Vagina (tissue), 2 donors: ENCODE measurements at regions not wholly inside any gene's neighbourhood (a gene's known extent, or its start where the extent isn't known, plus 50 kb on each side); places are given as distances from the start of the nearest gene placed in this dataset.

Source experiments
- CTCF ChIP-seq, 3 experiments: fragments of 450-650 bp in 2 of 3; fragments of 200-600 bp in 1 of 3; sonication (generic) in 1 of 3; IDR thresholded peaks; one replicate each; pipeline ENCODE4 v1.5.1; 2017 to 2019; ENCODE audit warnings: antibody characterized with exemption in 3 of 3, mild to moderate bottlenecking in 2 of 3, moderate library complexity in 2 of 3
- POLR2A ChIP-seq, 2 donors: fragments of 450-650 bp; IDR thresholded peaks; one replicate each; pipeline ENCODE4 v1.6.1; 2017; ENCODE audit warnings: antibody characterized with exemption in 2 of 2, mild to moderate bottlenecking in 2 of 2, moderate library complexity in 2 of 2
- POLR2AphosphoS5 ChIP-seq, 2 donors: sonication (generic); formaldehyde crosslinking; IDR thresholded peaks; one replicate each; pipeline ENCODE4 v1.9.0; 2017; ENCODE audit warnings: antibody characterized with exemption in 2 of 2, mild to moderate bottlenecking in 2 of 2, low read depth in 1 of 2; ENCODE audit not compliant: insufficient read depth in 1 of 2

DNA sequence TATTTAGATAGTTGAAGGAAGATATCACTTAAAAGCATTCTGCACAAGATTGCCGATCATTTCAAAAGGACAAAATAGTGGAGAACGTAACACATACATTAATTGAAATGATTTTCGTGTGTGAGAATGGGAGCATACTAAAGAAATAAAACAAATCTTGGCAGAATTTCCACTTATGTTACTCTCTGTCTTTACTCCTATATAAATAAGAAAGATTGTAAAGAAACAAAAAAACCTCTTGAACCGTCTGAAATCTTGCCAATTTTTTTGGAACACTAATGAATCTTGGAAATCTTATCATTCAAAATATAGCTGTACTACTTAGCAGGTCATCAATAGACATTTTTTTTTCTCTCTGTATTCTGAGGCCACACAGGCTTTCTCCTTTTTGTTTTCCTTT lies 528.8 kb upstream of the NCAM2 start:
- TF ChIP-seq POLR2A (IDR thresholded peaks at IDR 0.05) (no peak), CTCF (IDR thresholded peaks at IDR 0.05) (no peak), POLR2AphosphoS5 (IDR thresholded peaks at IDR 0.05; ENCODE audit: insufficient read depth in 1 of 2, low read depth in 1 of 2) (no peak)
